Superior temporal gyrus (tissue), 1 donor: ENCODE measurements at regions not wholly inside any gene's neighbourhood (a gene's known extent, or its start where the extent isn't known, plus 50 kb on each side); places are given as distances from the start of the nearest gene placed in this dataset.

Source experiments
- DNase-seq: peaks from one replicate; pipeline ENCODE4 v3.0.0-alpha.2; 2016; ENCODE audit errors: extremely low spot score

GRCh38 chr7:22586786-22587140 lies 86.8 kb upstream of the STEAP1B start:
- no peak for DNase-seq

- no peak for DNase-seq
Observed at GRCh38 chr7:22586101-22586785, 86.3 kb upstream of the STEAP1B start.

- no peak for DNase-seq
Observed at GRCh38 chr7:22584179-22584578, 84.2 kb upstream of the STEAP1B start.

GRCh38 chr7:22582863-22583622 lies 83.1 kb upstream of the STEAP1B start:
- DNase-seq, result no peak

GRCh38 chr7:22581099-22581498 lies 81.1 kb upstream of the STEAP1B start:
- no peak for DNase-seq

- DNase-seq, result no peak
Observed at GRCh38 chr7:22579961-22580360, 80.0 kb upstream of the STEAP1B start.

GRCh38 chr7:22578007-22578733 lies 78.2 kb upstream of the STEAP1B start:
- no peak for DNase-seq

GRCh38 chr7:22577470-22578001 lies 77.5 kb upstream of the STEAP1B start:
- no peak for DNase-seq

GRCh38 chr7:22576612-22577469 lies 76.9 kb upstream of the STEAP1B start:
- DNase-seq, result no peak

- no peak for DNase-seq
Observed at GRCh38 chr7:22574754-22575520, 74.9 kb upstream of the STEAP1B start.

GRCh38 chr7:22572937-22573336 lies 72.9 kb upstream of the STEAP1B start:
- DNase-seq, result no peak

- DNase-seq, result no peak
Observed at GRCh38 chr7:22572292-22572691, 72.3 kb upstream of the STEAP1B start.

GRCh38 chr7:22571766-22572165 lies 71.8 kb upstream of the STEAP1B start:
- DNase-seq, result no peak

GRCh38 chr7:22569586-22570321 lies 69.8 kb upstream of the STEAP1B start:
- no peak for DNase-seq

- no peak for DNase-seq
Observed at GRCh38 chr7:22566592-22566991, 66.6 kb upstream of the STEAP1B start.

- DNase-seq, result no peak
Observed at GRCh38 chr7:22566176-22566575, 66.2 kb upstream of the STEAP1B start.

GRCh38 chr7:22565315-22565811 lies 65.4 kb upstream of the STEAP1B start:
- no peak for DNase-seq

GRCh38 chr7:22564511-22565045 lies 64.6 kb upstream of the STEAP1B start:
- no peak for DNase-seq

GRCh38 chr7:22563621-22564241 lies 63.7 kb upstream of the STEAP1B start:
- DNase-seq, result no peak
